HepG2 (cell line): ENCODE measurements at regions not wholly inside any gene's neighbourhood (a gene's known extent, or its start where the extent isn't known, plus 50 kb on each side); places are given as distances from the start of the nearest gene placed in this dataset.

Source experiments
- ATAC-seq: fragments of 200-7000 bp; cut with Tn5 transposase; 3 replicates; pipeline ENCODE4 v1.9.1; 2020; ENCODE audit warnings: mild to moderate bottlenecking, moderate library complexity
- BruUV-seq: library from RNA; stranded (reverse); fragments of 400-500 nt; replicated peaks from 2 replicates; lab custom pipeline; 2021; lab: Mats Ljungman, UMichigan
- CTCF ChIA-PET: fragments of 300-600 bp; formaldehyde crosslinking; extraction: SDS; loops from one replicate; lab custom pipeline; 2021; ENCODE audit warnings: low total read pairs, inconsistent platforms, low intra/inter-chr PET ratio; lab: Yijun Ruan, JAX
- POLR2A ChIA-PET: fragments of 350-600 bp; sonication (Branson Sonifier 250); formaldehyde crosslinking; loops from one replicate; lab custom pipeline; 2020; ENCODE audit warnings: antibody characterized with exemption, inconsistent platforms; lab: Yijun Ruan, JAX
- DNase-seq: peaks from one replicate; pipeline ENCODE4 v3.0.0-alpha.2; 2015; ENCODE audit warnings: low spot score
- FAIRE-seq: peaks from 3 replicates; lab custom pipeline; 2011; peaks lifted over from hg19 to GRCh38; lab: Jason Lieb, UNC
- H2AFZ ChIP-seq: one replicate; pipeline ENCODE4 v1.6.1; 2011; ENCODE audit warnings: low read length, inconsistent platforms
- H3K27ac ChIP-seq: fragments of 300-600 bp; 3 replicates; pipeline ENCODE4 v1.8.0; 2011; ENCODE audit warnings: mixed run types, mild to moderate bottlenecking, mixed read lengths, low read length, inconsistent platforms; ENCODE audit not compliant: insufficient read depth; ENCODE audit errors: extremely low read length
- H3K27me3 ChIP-seq, 2 experiments: fragments of 200-600 bp in 1 of 2; 2 replicates in 1 of 2; 3 replicates in 1 of 2; pipeline versions ENCODE4 v1.6.0 to v1.8.0; 2011; ENCODE audit warnings: low read length in 2 of 2, mild to moderate bottlenecking in 2 of 2, moderate library complexity in 2 of 2, inconsistent platforms in 1 of 2; ENCODE audit not compliant: insufficient read depth in 2 of 2, control insufficient read depth in 1 of 2
- H3K36me3 ChIP-seq, 2 experiments: fragments of 200-600 bp in 1 of 2; replicated peaks in 1 of 2; 2 replicates in 1 of 2; 3 replicates in 1 of 2; pipeline versions ENCODE4 v1.5.1 to v1.8.0; 2011; ENCODE audit warnings: low read length in 2 of 2, inconsistent platforms in 1 of 2; ENCODE audit not compliant: insufficient read depth in 2 of 2, control insufficient read depth in 1 of 2
- H3K4me1 ChIP-seq: 2 replicates; pipeline ENCODE4 v1.5.1; 2012; ENCODE audit warnings: low read length, inconsistent platforms; ENCODE audit not compliant: insufficient read depth
- H3K4me2 ChIP-seq: 2 replicates; pipeline ENCODE4 v1.6.0; 2011; ENCODE audit warnings: low read depth, low read length, inconsistent platforms
- H3K4me3 ChIP-seq, 3 experiments: fragments of 200-600 bp in 1 of 3; sonication (generic), shearing (Covaris generic) in 1 of 3; replicated peaks in 1 of 3; 2 replicates each; pipeline ENCODE4 v1.5.1; 2011 to 2016; ENCODE audit warnings: low read length in 3 of 3, inconsistent platforms in 2 of 3, low read depth in 2 of 3, mild to moderate bottlenecking in 2 of 3, control low read depth in 1 of 3, mixed read lengths in 1 of 3; ENCODE audit not compliant: insufficient read depth in 1 of 3
- H3K79me2 ChIP-seq: one replicate; pipeline ENCODE4 v1.6.1; 2011; ENCODE audit warnings: low read length, inconsistent platforms; ENCODE audit not compliant: insufficient read depth
- H3K9ac ChIP-seq: 2 replicates; pipeline ENCODE4 v1.6.0; 2011; ENCODE audit warnings: mild to moderate bottlenecking, low read depth, low read length, inconsistent platforms; ENCODE audit not compliant: insufficient read depth
- H3K9me3 ChIP-seq: 2 replicates; pipeline ENCODE4 v1.5.1; 2012; ENCODE audit warnings: mild to moderate bottlenecking, low read length
- H4K20me1 ChIP-seq: 2 replicates; pipeline ENCODE4 v1.6.0; 2011; ENCODE audit warnings: inconsistent platforms, mild to moderate bottlenecking, low read length, moderate library complexity; ENCODE audit not compliant: insufficient read depth
- AKAP8 ChIP-seq: sonication (generic); formaldehyde crosslinking; IDR thresholded peaks from 2 replicates; pipeline ENCODE4 v1.5.1; 2020; ENCODE audit warnings: mild to moderate bottlenecking, missing genetic modification reagents
- ATF5 ChIP-seq: sonication (generic); formaldehyde crosslinking; IDR thresholded peaks from 2 replicates; pipeline ENCODE4 v1.4.0; 2020; ENCODE audit warnings: mild to moderate bottlenecking, low read depth, missing genetic modification reagents
- CCDC6 ChIP-seq: sonication (generic); formaldehyde crosslinking; IDR thresholded peaks from 2 replicates; pipeline ENCODE4 v1.8.1; 2022; ENCODE audit warnings: mild to moderate bottlenecking, missing genetic modification reagents, moderate library complexity
- MAFK ChIP-seq, 2 experiments: IDR thresholded peaks in 1 of 2; conservative IDR thresholded peaks in 1 of 2; 2 replicates each; pipeline ENCODE4 v1.6.1; 2011; ENCODE audit warnings: improper control_type of control experiment in 2 of 2, low read length in 2 of 2
- MYNN ChIP-seq: sonication (generic); formaldehyde crosslinking; IDR thresholded peaks from 2 replicates; pipeline ENCODE4 v1.4.0; 2020; ENCODE audit warnings: mild to moderate bottlenecking, low read depth, missing genetic modification reagents
- NR2F1 ChIP-seq, 2 experiments: fragments of 450-650 bp in 1 of 2; formaldehyde crosslinking in 1 of 2; IDR thresholded peaks; 2 replicates each; pipeline versions ENCODE4 v1.5.0 to v1.6.1; 2016 to 2020; ENCODE audit warnings: mild to moderate bottlenecking in 1 of 2, missing compliant biosample characterization in 1 of 2, missing genetic modification reagents in 1 of 2, moderate library complexity in 1 of 2
- SALL2 ChIP-seq: sonication (generic); formaldehyde crosslinking; IDR thresholded peaks from 2 replicates; pipeline ENCODE4 v1.8.1; 2023; ENCODE audit warnings: mild to moderate bottlenecking, missing genetic modification reagents, inconsistent platforms
- ZBTB34 ChIP-seq: sonication (generic); formaldehyde crosslinking; IDR thresholded peaks from 2 replicates; pipeline ENCODE4 v1.8.0; 2022; ENCODE audit warnings: mild to moderate bottlenecking, missing genetic modification reagents
- ZNF329 ChIP-seq: sonication (generic); formaldehyde crosslinking; IDR thresholded peaks from 2 replicates; pipeline ENCODE4 v1.9.0; 2021; ENCODE audit warnings: low read depth, mild to moderate bottlenecking, missing genetic modification reagents
- ZNF781 ChIP-seq: sonication (generic); formaldehyde crosslinking; IDR thresholded peaks from 2 replicates; pipeline ENCODE4 v1.5.1; 2020; ENCODE audit warnings: borderline replicate concordance, mild to moderate bottlenecking, missing genetic modification reagents; ENCODE audit errors: not compliant biosample characterization
- WGBS: methylation state at CpG from one replicate; pipeline ENCODE4 v1.1.6; 2017; ENCODE audit warnings: low lambda C conversion rate; 5-methylcytosine and 5-hydroxymethylcytosine counted together
- in situ Hi-C: cut with HindIII; loops from 2 replicates; pipeline ENCODE4 v1.10.0; 2017; ENCODE audit warnings: low pct_unique_long_range_greater_than_20kb; ENCODE audit not compliant: extremely low pct_ligation_motif_present
- intact Hi-C: fragments of 100-400 bp; cut with micrococcal nuclease; formaldehyde crosslinking; loops from one replicate; pipeline ENCODE4 v1.10.0; 2022; ENCODE audit not compliant: unreplicated experiment
- TF ChIP-seq, protein P1 (sequence below): sonication (generic); formaldehyde crosslinking; IDR thresholded peaks from 2 replicates; pipeline ENCODE4 v1.9.0; 2021; ENCODE audit warnings: missing genetic modification reagents, mild to moderate bottlenecking, borderline replicate concordance
- TF ChIP-seq, protein P2 (sequence below): sonication (generic); formaldehyde crosslinking; IDR thresholded peaks from 2 replicates; pipeline ENCODE4 v1.4.0; 2020; ENCODE audit warnings: missing genetic modification reagents

- no peak for DNase-seq
- intact Hi-C loops = no loop called here
- ChIA-PET CTCF (no interaction called here), POLR2A (no interaction called here)
- Histone ChIP-seq H3K36me3 (no peaks in the 10 kb centered on the region), H3K27me3 (no peaks in the 10 kb centered on the region), H3K9me3 (no peaks in the 10 kb centered on the region), H3K27ac (no peak overlapping the region), H2AFZ (no peak overlapping the region), H3K9ac (no peak overlapping the region), H3K4me1 (no peaks in the 10 kb centered on the region), H3K4me2 (no peak overlapping the region), H4K20me1 (no peaks in the 10 kb centered on the region), H3K79me2 (no peaks in the 10 kb centered on the region), H3K4me3 (no peak overlapping the region)
- TF ChIP-seq, protein P1, sequence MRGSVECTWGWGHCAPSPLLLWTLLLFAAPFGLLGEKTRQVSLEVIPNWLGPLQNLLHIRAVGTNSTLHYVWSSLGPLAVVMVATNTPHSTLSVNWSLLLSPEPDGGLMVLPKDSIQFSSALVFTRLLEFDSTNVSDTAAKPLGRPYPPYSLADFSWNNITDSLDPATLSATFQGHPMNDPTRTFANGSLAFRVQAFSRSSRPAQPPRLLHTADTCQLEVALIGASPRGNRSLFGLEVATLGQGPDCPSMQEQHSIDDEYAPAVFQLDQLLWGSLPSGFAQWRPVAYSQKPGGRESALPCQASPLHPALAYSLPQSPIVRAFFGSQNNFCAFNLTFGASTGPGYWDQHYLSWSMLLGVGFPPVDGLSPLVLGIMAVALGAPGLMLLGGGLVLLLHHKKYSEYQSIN = no peak
- no peak for TF ChIP-seq MAFK (conservative IDR thresholded peaks at IDR 0.05 in 1 of 2, IDR thresholded peaks at IDR 0.05 in 1 of 2; ENCODE audit: low read length in 2 of 2)
- TF ChIP-seq ATF5 (CRISPR knock-in tag) = no peak
- TF ChIP-seq, protein P2, sequence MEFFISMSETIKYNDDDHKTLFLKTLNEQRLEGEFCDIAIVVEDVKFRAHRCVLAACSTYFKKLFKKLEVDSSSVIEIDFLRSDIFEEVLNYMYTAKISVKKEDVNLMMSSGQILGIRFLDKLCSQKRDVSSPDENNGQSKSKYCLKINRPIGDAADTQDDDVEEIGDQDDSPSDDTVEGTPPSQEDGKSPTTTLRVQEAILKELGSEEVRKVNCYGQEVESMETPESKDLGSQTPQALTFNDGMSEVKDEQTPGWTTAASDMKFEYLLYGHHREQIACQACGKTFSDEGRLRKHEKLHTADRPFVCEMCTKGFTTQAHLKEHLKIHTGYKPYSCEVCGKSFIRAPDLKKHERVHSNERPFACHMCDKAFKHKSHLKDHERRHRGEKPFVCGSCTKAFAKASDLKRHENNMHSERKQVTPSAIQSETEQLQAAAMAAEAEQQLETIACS (CRISPR knock-in tag) = no peak
- no peak for TF ChIP-seq ZNF329 (CRISPR knock-in tag)
- no peak for TF ChIP-seq SALL2 (CRISPR knock-in tag)
- TF ChIP-seq ZNF781 = no peak
- TF ChIP-seq NR2F1 (CRISPR knock-in tag; IDR thresholded peaks at IDR 0.05) = no peak
- TF ChIP-seq MYNN = no peak
- no peak for TF ChIP-seq ZBTB34 (CRISPR knock-in tag)
- TF ChIP-seq CCDC6 = no peak
- no peak for TF ChIP-seq AKAP8 (CRISPR knock-in tag)
- BruUV-seq = no TSS peak
- 4% methylated on average over 1 of the region's 1 CpG for WGBS
- no peak for ATAC-seq
- FAIRE-seq = no peak
- in situ Hi-C loops = no loop called here
These were observed 183.7 kb upstream of the CAMK1G start for GRCh38 chr1:209399800-209400199.
